ENCODE measurements at regions not wholly inside any gene's neighbourhood (a gene's known extent, or its start where the extent isn't known, plus 50 kb on each side); places are given as distances from the start of the nearest gene placed in this dataset.

DNA sequence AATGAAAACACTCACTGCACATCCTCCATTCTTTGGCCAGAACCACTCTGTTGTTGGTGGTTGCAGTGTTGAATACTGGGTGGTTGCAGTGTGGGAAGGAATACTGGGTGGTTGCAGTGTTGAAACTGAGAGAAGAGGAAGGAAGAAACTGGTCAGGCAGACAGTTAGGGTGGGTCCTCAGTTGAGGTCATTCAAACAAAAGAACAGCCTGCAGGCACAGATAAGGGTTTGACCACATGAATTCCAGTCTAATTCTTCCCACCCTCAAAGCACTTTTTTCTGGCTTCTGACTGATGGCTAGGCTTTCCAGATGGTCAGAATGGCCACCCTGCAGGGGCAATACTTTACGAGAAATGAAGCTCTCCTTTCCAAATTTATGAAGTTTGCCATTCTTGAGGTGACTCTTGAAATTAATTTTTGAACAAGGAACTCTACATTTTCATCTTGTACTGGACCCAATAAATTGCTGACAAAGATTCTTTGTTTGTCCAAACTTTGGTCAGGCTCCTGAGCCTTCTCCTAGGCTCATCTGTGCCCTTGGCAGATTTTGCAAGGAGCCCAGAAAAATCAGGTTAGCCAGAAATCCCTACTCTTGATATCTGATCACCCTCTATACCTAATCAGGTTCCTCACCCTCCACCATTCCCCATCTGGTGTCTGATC lies 596.6 kb upstream of the CDH5 start:
- H3K4me1 ChIP-seq (ENCODE audit: insufficient read depth, low read length, poor library complexity, severe bottlenecking): peaks cover 43% of the 10 kb centered on the region
- no peak for DNase-seq (ENCODE audit: low spot score)
- peak overlapping the region; percentile 52 for H3K27ac ChIP-seq (ENCODE audit: low read depth, low read length, poor library complexity, severe bottlenecking)
- no peak overlapping the region for H3K4me2 ChIP-seq (ENCODE audit: low read length)
- no peak overlapping the region for H2AFZ ChIP-seq (ENCODE audit: low read length)
- intact Hi-C loops (cut with micrococcal nuclease; ENCODE audit: unreplicated experiment): loop anchor here (10.0 kb wide), 1 partner anchor 135 kb away; no protein-coding TSS in a partner anchor
- H3K9me3 ChIP-seq (ENCODE audit: low read length): peaks cover 29% of the 10 kb centered on the region; the same call in 1 of the 2 replicates
- TF ChIP-seq EZH2phosphoT487 (IDR thresholded peaks at IDR 0.05; ENCODE audit: borderline replicate concordance, low read depth, low read length): no peak
- H3K4me3 ChIP-seq (ENCODE audit: low read depth, low read length, poor library complexity, severe bottlenecking): no peak overlapping the region
- H3K36me3 ChIP-seq (ENCODE audit: insufficient read depth, low read length): no peaks in the 10 kb centered on the region; the same call in 1 of the 2 replicates
- no peaks in the 10 kb centered on the region for H4K20me1 ChIP-seq (ENCODE audit: insufficient read depth, low read length)
- no peaks in the 10 kb centered on the region for H3K79me2 ChIP-seq (ENCODE audit: insufficient read depth, low read depth, low read length)
- ChIA-PET POLR2A (no interaction called here), CTCF (ENCODE audit: unreplicated experiment) (no interaction called here)
- H3K9me2 ChIP-seq (ENCODE audit: insufficient read depth, low read length): no peaks in the 10 kb centered on the region
- BruUV-seq (replicated peaks): no TSS peak

DNA sequence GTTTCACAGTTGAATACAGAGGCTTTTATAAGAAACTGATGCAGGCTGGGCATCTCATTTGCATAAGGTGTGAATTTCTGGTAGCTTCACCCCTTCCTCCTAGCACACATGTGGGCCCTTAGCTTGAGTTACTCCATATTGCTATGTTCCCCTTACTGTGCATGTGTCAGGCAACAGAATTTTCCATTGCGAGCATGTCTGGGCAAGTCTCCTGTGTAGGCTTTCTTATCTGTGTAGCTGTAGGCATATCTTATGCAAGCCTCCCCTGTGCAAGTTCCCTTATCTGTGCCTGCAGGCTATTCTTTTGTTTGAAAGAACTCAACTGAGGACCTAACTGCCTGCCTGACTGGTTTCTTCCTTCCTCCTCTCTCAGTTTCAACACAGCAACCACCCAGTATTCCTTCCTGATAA lies 597.4 kb upstream of the CDH5 start:
- peak overlapping the region; percentile 37; the same call in 1 of the 2 replicates for H2AFZ ChIP-seq (ENCODE audit: low read length)
- ChIA-PET CTCF (ENCODE audit: unreplicated experiment) (no interaction called here), POLR2A (no interaction called here)
- peaks cover 29% of the 10 kb centered on the region; the same call in 1 of the 2 replicates for H3K9me3 ChIP-seq (ENCODE audit: low read length)
- no peaks in the 10 kb centered on the region for H3K9me2 ChIP-seq (ENCODE audit: insufficient read depth, low read length)
- no TSS peak for BruUV-seq (replicated peaks)
- H4K20me1 ChIP-seq (ENCODE audit: insufficient read depth, low read length): no peaks in the 10 kb centered on the region
- intact Hi-C loops (cut with micrococcal nuclease; ENCODE audit: unreplicated experiment): loop anchor here (10.0 kb wide), 1 partner anchor 136 kb away; no protein-coding TSS in a partner anchor
- peak; percentile 51 for DNase-seq (ENCODE audit: low spot score)
- H3K79me2 ChIP-seq (ENCODE audit: insufficient read depth, low read depth, low read length): no peaks in the 10 kb centered on the region
- H3K4me2 ChIP-seq (ENCODE audit: low read length): peak overlapping the region; percentile 28
- H3K36me3 ChIP-seq (ENCODE audit: insufficient read depth, low read length): no peaks in the 10 kb centered on the region; the same call in 1 of the 2 replicates
- no peak overlapping the region for H3K4me3 ChIP-seq (ENCODE audit: low read depth, low read length, poor library complexity, severe bottlenecking)
- H3K27ac ChIP-seq (ENCODE audit: low read depth, low read length, poor library complexity, severe bottlenecking): peak overlapping the region; percentile 52
- TF ChIP-seq CTCF (conservative IDR thresholded peaks at IDR 0.05; ENCODE audit: low read length): no peak
- TF ChIP-seq EZH2phosphoT487 (IDR thresholded peaks at IDR 0.05; ENCODE audit: borderline replicate concordance, low read depth, low read length): no peak
- peaks cover 52% of the 10 kb centered on the region for H3K4me1 ChIP-seq (ENCODE audit: insufficient read depth, low read length, poor library complexity, severe bottlenecking)

DNA sequence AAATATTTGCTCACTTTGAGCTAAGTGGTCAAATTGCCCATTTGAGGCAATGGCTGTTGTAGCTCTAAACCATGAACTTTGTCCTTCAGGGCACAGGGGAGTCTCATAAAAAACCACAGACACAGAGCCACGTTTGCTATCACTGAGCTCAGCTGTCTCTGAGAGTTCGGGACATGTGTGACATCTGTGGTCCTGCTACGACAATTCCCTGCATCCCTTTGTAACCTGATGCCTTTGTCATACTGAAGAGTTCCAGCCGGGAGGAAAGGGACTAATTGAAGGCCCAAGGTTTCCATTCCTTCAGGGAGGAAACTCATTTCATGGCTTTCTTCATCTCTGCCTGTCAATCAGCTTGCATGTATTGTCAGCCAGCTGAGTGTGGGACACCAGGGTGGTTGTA lies 599.4 kb upstream of the CDH5 start:
- ChIA-PET CTCF (ENCODE audit: unreplicated experiment) (no interaction called here), POLR2A (interaction anchor here (0.5 to 1.4 kb wide), 4 partner anchors 9 to 1600 kb away, joined by 3 to 6 read pairs (median 4); no protein-coding TSS in a partner anchor)
- H2AFZ ChIP-seq (ENCODE audit: low read length): peak overlapping the region; percentile 52; the same call in 1 of the 2 replicates
- peaks cover 60% of the 10 kb centered on the region for H3K4me1 ChIP-seq (ENCODE audit: insufficient read depth, low read length, poor library complexity, severe bottlenecking)
- no TSS peak for BruUV-seq (replicated peaks)
- H3K79me2 ChIP-seq (ENCODE audit: insufficient read depth, low read depth, low read length): no peaks in the 10 kb centered on the region
- H3K36me3 ChIP-seq (ENCODE audit: insufficient read depth, low read length): no peaks in the 10 kb centered on the region; the same call in 1 of the 2 replicates
- TF ChIP-seq EZH2phosphoT487 (IDR thresholded peaks at IDR 0.05; ENCODE audit: borderline replicate concordance, low read depth, low read length) (no peak), CTCF (conservative IDR thresholded peaks at IDR 0.05; ENCODE audit: low read length) (no peak)
- H3K9me2 ChIP-seq (ENCODE audit: insufficient read depth, low read length): no peaks in the 10 kb centered on the region
- H4K20me1 ChIP-seq (ENCODE audit: insufficient read depth, low read length): no peaks in the 10 kb centered on the region
- no peak for DNase-seq (ENCODE audit: low spot score)
- peaks cover 29% of the 10 kb centered on the region; the same call in 1 of the 2 replicates for H3K9me3 ChIP-seq (ENCODE audit: low read length)
- H3K4me2 ChIP-seq (ENCODE audit: low read length): no peak overlapping the region
- no peak overlapping the region for H3K27ac ChIP-seq (ENCODE audit: low read depth, low read length, poor library complexity, severe bottlenecking)
- H3K4me3 ChIP-seq (ENCODE audit: low read depth, low read length, poor library complexity, severe bottlenecking): no peak overlapping the region
- intact Hi-C loops (cut with micrococcal nuclease; ENCODE audit: unreplicated experiment): loop anchor here (10.0 kb wide), 1 partner anchor 138 kb away; no protein-coding TSS in a partner anchor
